Activated T-helper 1 cell treated with anti-CD3 and anti-CD28 coated beads, Interleukin-12 subunit alpha, Interleukin-12 subunit beta, Interleukin-2, Interleukin-4 antibody, amounts not matched to agents 30 ng/mL and 10 ng/mL and 1 ng/mL, durations not matched to agents 14 hours and 24 hours and 36 hours (primary cell): ENCODE measurements at regions not wholly inside any gene's neighbourhood (a gene's known extent, or its start where the extent isn't known, plus 50 kb on each side); places are given as distances from the start of the nearest gene placed in this dataset.

ENCODE experiments used
- DNase-seq: peaks from one replicate; pipeline ENCODE4 v3.0.0; 2021; ENCODE audit warnings: low spot score
- H3K27ac Mint-ChIP-seq: one replicate; pipeline ENCODE4 v1.8.0; 2021; ENCODE audit warnings: mild to moderate bottlenecking, mixed read lengths
- H3K27me3 Mint-ChIP-seq: one replicate; pipeline ENCODE4 v1.8.0; 2022; ENCODE audit warnings: mild to moderate bottlenecking, moderate library complexity, mixed read lengths; ENCODE audit not compliant: insufficient read depth
- H3K36me3 Mint-ChIP-seq: one replicate; pipeline ENCODE4 v1.8.0; 2021; ENCODE audit warnings: low read depth, mixed read lengths
- H3K4me1 Mint-ChIP-seq: one replicate; pipeline ENCODE4 v1.8.0; 2021; ENCODE audit warnings: low read depth, mixed read lengths
- H3K4me3 Mint-ChIP-seq: one replicate; pipeline ENCODE4 v1.8.0; 2021; ENCODE audit warnings: mild to moderate bottlenecking, moderate library complexity, mixed read lengths
- H3K9me3 Mint-ChIP-seq: one replicate; pipeline ENCODE4 v1.8.0; 2021; ENCODE audit warnings: mixed read lengths
- intact Hi-C: fragments of 100-400 bp; cut with micrococcal nuclease; formaldehyde crosslinking; loops from one replicate; pipeline ENCODE4 v1.15.1; 2024

GRCh38 chr5:119996128-119996527 is 366.8 kb downstream of the FAM170A start:
- H3K27me3 Mint-ChIP-seq, result no peaks in the 10 kb centered on the region
- H3K4me3 Mint-ChIP-seq, result no peak overlapping the region
- H3K9me3 Mint-ChIP-seq, result no peaks in the 10 kb centered on the region
- no peak overlapping the region for H3K27ac Mint-ChIP-seq
- intact Hi-C loops, result no loop called here
- no peak for DNase-seq
- no peaks in the 10 kb centered on the region for H3K4me1 Mint-ChIP-seq
- no peaks in the 10 kb centered on the region for H3K36me3 Mint-ChIP-seq

- intact Hi-C loops, result no loop called here
- no peak for DNase-seq
- no peaks in the 10 kb centered on the region for H3K9me3 Mint-ChIP-seq
- no peaks in the 10 kb centered on the region for H3K36me3 Mint-ChIP-seq
- H3K27me3 Mint-ChIP-seq, result no peaks in the 10 kb centered on the region
- H3K27ac Mint-ChIP-seq, result no peak overlapping the region
- no peak overlapping the region for H3K4me3 Mint-ChIP-seq
- H3K4me1 Mint-ChIP-seq, result no peaks in the 10 kb centered on the region
These were observed 378.2 kb downstream of the FAM170A start for GRCh38 chr5:120007598-120007997.

GRCh38 chr5:120012431-120012830 is 383.1 kb downstream of the FAM170A start:
- H3K36me3 Mint-ChIP-seq, result no peaks in the 10 kb centered on the region
- no peak overlapping the region for H3K27ac Mint-ChIP-seq
- H3K4me3 Mint-ChIP-seq, result no peak overlapping the region
- H3K4me1 Mint-ChIP-seq, result no peaks in the 10 kb centered on the region
- H3K9me3 Mint-ChIP-seq, result no peaks in the 10 kb centered on the region
- intact Hi-C loops, result no loop called here
- H3K27me3 Mint-ChIP-seq, result no peaks in the 10 kb centered on the region
- no peak for DNase-seq

DNA sequence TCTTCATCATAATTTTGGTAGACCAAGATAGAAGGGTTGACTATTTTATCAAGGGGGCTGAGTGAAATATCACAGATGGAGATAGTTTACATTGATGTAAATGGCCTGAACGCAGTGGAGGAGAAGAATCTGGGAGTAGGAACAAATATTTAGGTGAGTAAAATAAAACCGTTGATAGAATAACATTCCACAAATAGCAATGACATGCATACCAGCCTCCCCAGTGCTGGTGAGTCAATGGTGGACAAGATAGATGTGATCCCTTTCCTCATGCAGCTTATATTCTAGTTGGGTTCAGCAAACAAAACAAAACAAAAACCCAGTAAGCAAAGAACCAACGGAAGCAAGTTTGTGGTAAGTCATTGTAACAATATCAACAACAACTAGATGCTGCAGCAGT is 385.2 kb downstream of the FAM170A start:
- no peaks in the 10 kb centered on the region for H3K9me3 Mint-ChIP-seq
- intact Hi-C loops, result no loop called here
- DNase-seq, result no peak
- H3K36me3 Mint-ChIP-seq, result no peaks in the 10 kb centered on the region
- no peaks in the 10 kb centered on the region for H3K4me1 Mint-ChIP-seq
- no peaks in the 10 kb centered on the region for H3K27me3 Mint-ChIP-seq
- H3K27ac Mint-ChIP-seq, result no peak overlapping the region
- no peak overlapping the region for H3K4me3 Mint-ChIP-seq

- H3K27me3 Mint-ChIP-seq, result no peaks in the 10 kb centered on the region
- H3K9me3 Mint-ChIP-seq, result no peaks in the 10 kb centered on the region
- H3K4me1 Mint-ChIP-seq, result no peaks in the 10 kb centered on the region
- no peak for DNase-seq
- H3K36me3 Mint-ChIP-seq, result no peaks in the 10 kb centered on the region
- intact Hi-C loops, result no loop called here
- H3K4me3 Mint-ChIP-seq, result no peak overlapping the region
- no peak overlapping the region for H3K27ac Mint-ChIP-seq
These were observed 387.5 kb downstream of the FAM170A start for GRCh38 chr5:120016717-120017382.

- Mint-ChIP-seq H3K4me3 (no peak overlapping the region), H3K27ac (no peak overlapping the region), H3K36me3 (no peaks in the 10 kb centered on the region)
These were observed 388.2 kb downstream of the FAM170A start for GRCh38 chr5:120017513-120017912.

DNA sequence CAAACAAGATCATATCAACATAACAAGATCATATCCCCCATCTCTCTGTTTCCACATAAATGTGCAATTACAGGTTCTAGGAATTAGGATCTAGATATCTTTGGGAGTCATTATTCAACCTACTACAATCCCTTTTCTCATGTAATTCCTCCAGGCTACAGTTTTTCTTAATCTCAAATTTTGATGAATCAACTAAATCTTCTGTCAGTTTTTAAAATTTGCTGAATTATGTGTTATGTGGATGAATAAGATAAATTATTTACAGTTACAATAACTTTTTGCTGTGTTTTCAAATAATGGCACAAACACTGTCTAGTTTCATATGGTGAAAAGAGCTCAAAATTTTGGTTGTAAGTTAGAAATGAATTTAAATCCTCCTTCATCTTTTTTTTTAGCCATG is 405.8 kb downstream of the FAM170A start:
- Mint-ChIP-seq H3K9me3 (no peaks in the 10 kb centered on the region), H3K36me3 (no peaks in the 10 kb centered on the region), H3K4me1 (no peaks in the 10 kb centered on the region), H3K27ac (no peak overlapping the region), H3K4me3 (no peak overlapping the region), H3K27me3 (no peaks in the 10 kb centered on the region)
- DNase-seq, result no peak
- intact Hi-C loops, result no loop called here

More at GRCh38 chr5:120017513-120017912, 388.2 kb downstream of the FAM170A start:
- Mint-ChIP-seq H3K4me1 (no peaks in the 10 kb centered on the region), H3K9me3 (no peaks in the 10 kb centered on the region), H3K27me3 (no peaks in the 10 kb centered on the region)
- intact Hi-C loops, result no loop called here
- no peak for DNase-seq

DNA sequence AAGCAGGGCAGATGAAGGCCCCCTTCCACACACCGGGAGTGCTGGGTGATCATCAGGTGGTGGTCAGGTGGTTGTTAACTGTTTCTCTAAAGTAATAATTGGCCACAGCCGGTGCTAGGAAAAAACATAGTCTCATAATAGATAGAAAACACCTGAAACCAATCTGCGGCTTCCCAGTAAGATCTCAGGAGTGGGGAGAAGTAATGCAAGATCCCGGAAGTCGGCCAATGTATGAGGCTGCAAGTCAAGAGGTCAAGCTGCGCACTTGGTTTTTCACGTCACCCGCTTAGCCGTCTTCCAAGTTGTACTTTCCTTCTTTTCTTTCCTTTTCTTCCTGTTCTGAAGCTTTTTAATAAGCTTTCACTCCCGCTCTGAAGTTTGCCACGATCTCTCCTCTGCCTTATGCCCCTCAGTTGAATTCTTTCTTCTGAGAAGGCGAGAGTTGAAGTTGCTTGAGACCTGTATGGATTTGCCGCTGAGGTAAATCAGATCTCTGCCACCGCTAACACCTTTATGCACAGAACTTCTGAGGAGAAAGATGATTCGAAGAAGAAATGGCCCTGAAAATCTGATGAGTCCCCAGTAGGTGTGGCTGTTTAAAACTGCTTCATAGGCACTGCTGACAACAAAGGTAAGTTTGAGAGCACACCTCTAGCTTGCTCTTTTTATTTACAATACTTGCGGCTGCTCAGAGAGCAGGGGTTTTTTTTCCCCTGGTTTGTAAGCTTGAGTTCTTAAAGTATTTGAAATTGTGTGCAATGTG is 406.6 kb downstream of the FAM170A start:
- Mint-ChIP-seq H3K27me3 (no peaks in the 10 kb centered on the region), H3K27ac (no peak overlapping the region), H3K9me3 (no peaks in the 10 kb centered on the region), H3K4me3 (no peak overlapping the region), H3K36me3 (no peaks in the 10 kb centered on the region), H3K4me1 (no peaks in the 10 kb centered on the region)
- no peak for DNase-seq
- intact Hi-C loops, result no loop called here

DNA sequence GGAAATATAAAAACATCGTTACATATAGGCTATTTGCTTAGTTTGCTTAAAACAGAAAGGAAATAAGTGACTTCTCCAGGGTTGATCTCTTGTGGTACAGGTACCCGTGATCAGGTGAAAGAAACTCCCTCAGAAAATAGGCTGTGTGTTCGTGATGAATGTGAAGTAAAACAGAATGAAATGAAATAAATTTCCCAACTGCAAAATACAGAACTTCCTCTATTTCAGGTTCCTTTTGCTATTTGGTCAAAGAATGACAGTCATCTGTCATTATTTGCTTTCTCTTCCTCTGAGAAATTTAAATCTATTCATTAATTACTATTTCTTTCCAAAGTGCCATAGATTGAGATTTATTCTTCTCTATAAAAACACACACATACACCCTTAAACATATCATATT is 408.1 kb downstream of the FAM170A start:
- H3K4me1 Mint-ChIP-seq, result no peaks in the 10 kb centered on the region
- H3K4me3 Mint-ChIP-seq, result no peak overlapping the region
- no peaks in the 10 kb centered on the region for H3K9me3 Mint-ChIP-seq
- no peaks in the 10 kb centered on the region for H3K27me3 Mint-ChIP-seq
- H3K27ac Mint-ChIP-seq, result no peak overlapping the region
- intact Hi-C loops, result no loop called here
- no peak for DNase-seq
- no peaks in the 10 kb centered on the region for H3K36me3 Mint-ChIP-seq

GRCh38 chr5:120039111-120039510 is 409.8 kb downstream of the FAM170A start:
- Mint-ChIP-seq H3K27ac (no peak overlapping the region), H3K36me3 (no peaks in the 10 kb centered on the region), H3K9me3 (no peaks in the 10 kb centered on the region), H3K4me1 (no peaks in the 10 kb centered on the region), H3K27me3 (no peaks in the 10 kb centered on the region), H3K4me3 (no peak overlapping the region)
- intact Hi-C loops, result no loop called here
- DNase-seq, result no peak

DNA sequence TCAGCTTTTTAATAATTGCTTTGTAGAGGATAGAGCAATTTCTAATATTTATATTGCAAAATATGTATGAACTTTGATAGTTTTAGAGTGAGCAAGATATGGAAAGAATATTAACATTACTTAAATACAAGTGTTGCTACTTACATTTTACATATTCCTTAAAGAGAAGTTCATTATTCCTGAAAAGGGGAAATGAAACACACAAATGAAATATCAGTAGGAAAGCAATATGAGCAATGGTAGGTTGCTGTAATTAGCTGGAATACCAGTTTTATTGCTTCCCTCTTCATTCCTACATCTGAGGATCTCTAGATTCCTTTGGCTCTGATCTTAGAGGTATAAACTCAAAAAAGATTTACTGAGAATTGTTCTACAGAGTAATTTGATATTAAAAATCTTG is 414.1 kb downstream of the FAM170A start:
- no peak for DNase-seq
- no peaks in the 10 kb centered on the region for H3K4me1 Mint-ChIP-seq
- H3K9me3 Mint-ChIP-seq, result no peaks in the 10 kb centered on the region
- no peak overlapping the region for H3K4me3 Mint-ChIP-seq
- no peaks in the 10 kb centered on the region for H3K36me3 Mint-ChIP-seq
- intact Hi-C loops, result no loop called here
- no peaks in the 10 kb centered on the region for H3K27me3 Mint-ChIP-seq
- no peak overlapping the region for H3K27ac Mint-ChIP-seq

DNA sequence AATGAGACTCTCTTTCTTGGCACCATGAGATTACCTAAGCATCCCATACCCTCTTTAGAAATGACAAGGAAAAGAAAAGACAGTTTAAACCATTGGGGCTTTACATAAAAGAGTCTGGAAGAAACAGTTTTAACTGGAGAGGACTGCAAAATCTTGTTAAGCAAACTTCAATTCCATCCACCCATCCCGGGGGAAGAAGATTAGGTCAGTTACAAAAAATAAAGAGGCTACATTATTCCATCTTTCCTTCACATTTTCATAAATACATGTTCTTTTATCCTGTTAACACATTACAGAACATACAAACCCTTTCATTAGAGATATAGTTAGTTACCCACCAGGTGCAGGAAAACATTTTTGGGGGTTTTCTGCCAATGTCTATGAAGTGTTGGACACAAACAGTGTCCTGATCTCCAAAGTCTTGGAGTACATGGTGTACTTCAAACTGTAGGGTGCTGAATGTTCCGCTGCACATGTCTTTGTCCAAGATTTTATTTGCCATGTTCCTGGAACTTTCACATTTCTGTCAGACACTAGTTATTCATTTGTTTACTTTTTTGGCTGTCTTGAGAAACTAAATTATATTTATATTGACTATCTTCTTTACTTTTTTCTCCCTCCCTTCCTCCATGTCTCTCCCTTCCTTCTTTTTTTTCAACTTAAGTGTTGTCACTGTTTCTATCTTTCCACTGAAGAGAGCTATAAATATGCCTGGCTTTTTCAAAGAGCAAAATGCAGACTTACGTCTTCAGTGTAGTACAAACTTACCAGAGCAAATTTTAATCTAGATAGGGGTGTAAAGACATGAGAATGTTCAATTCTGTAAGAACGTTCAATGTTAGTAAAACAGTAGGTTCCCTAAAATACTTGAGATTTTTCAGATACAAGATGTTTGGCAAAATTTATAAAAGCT is 410.9 kb upstream of the PRR16 start:
- Mint-ChIP-seq H3K4me3 (no peak overlapping the region), H3K27ac (no peak overlapping the region), H3K9me3 (no peaks in the 10 kb centered on the region), H3K4me1 (no peaks in the 10 kb centered on the region), H3K36me3 (no peaks in the 10 kb centered on the region), H3K27me3 (no peaks in the 10 kb centered on the region)
- intact Hi-C loops, result no loop called here
- no peak for DNase-seq

GRCh38 chr5:120053841-120054240 is 410.3 kb upstream of the PRR16 start:
- no peak overlapping the region for H3K27ac Mint-ChIP-seq
- intact Hi-C loops, result no loop called here
- no peaks in the 10 kb centered on the region for H3K36me3 Mint-ChIP-seq

More at GRCh38 chr5:120053841-120054240, 410.3 kb upstream of the PRR16 start:
- Mint-ChIP-seq H3K9me3 (no peaks in the 10 kb centered on the region), H3K4me1 (no peaks in the 10 kb centered on the region), H3K27me3 (no peaks in the 10 kb centered on the region), H3K4me3 (no peak overlapping the region)
- DNase-seq, result no peak
